Omental fat pad (tissue), 3 donors: ENCODE measurements at regions not wholly inside any gene's neighbourhood (a gene's known extent, or its start where the extent isn't known, plus 50 kb on each side); places are given as distances from the start of the nearest gene placed in this dataset.
A peak's percentile ranks its signal among the peaks of the same experiment; 100 is the strongest.

Experiments
- ATAC-seq: fragments of 150-250 bp; one replicate; pipeline ENCODE4 v1.9.1; 2016; ENCODE audit warnings: mild to moderate bottlenecking, moderate library complexity; ENCODE audit not compliant: low FRiP score
- DNase-seq: peaks from one replicate; pipeline ENCODE4 v3.0.0-alpha.2; 2019; ENCODE audit warnings: low spot score
- CTCF ChIP-seq, 3 donors: fragments of 450-650 bp; IDR thresholded peaks; one replicate each; pipeline ENCODE4 v1.5.1; 2016 to 2017; ENCODE audit warnings: antibody characterized with exemption in 3 of 3, mild to moderate bottlenecking in 3 of 3, moderate library complexity in 2 of 3

GRCh38 chr5:10860196-10860543 is 99.1 kb upstream of the DAP start:
- no peak for TF ChIP-seq CTCF (IDR thresholded peaks at IDR 0.05)
- no peak for DNase-seq
- ATAC-seq, result no peak

GRCh38 chr5:10859393-10860195 is 98.6 kb upstream of the DAP start:
- ATAC-seq (no peak), DNase-seq (no peak)
- no peak for TF ChIP-seq CTCF (IDR thresholded peaks at IDR 0.05)

- no peak for DNase-seq
- ATAC-seq, result no peak
- TF ChIP-seq CTCF (IDR thresholded peaks at IDR 0.05), result no peak
These were observed 97.9 kb upstream of the DAP start for GRCh38 chr5:10858945-10859344.

GRCh38 chr5:10858307-10858706 is 97.3 kb upstream of the DAP start:
- ATAC-seq (no peak), DNase-seq (no peak)
- no peak for TF ChIP-seq CTCF (IDR thresholded peaks at IDR 0.05)

GRCh38 chr5:10857338-10857733 is 96.3 kb upstream of the DAP start:
- ATAC-seq, result no peak
- no peak for TF ChIP-seq CTCF (IDR thresholded peaks at IDR 0.05)
- no peak for DNase-seq

- DNase-seq, result peak; percentile 33
- TF ChIP-seq CTCF (IDR thresholded peaks at IDR 0.05), result peak in 1 of 3 donors; percentile 41
- ATAC-seq, result no peak
These were observed 95.8 kb upstream of the DAP start for GRCh38 chr5:10856683-10857337.

GRCh38 chr5:10856071-10856470 is 95.0 kb upstream of the DAP start:
- no peak for TF ChIP-seq CTCF (IDR thresholded peaks at IDR 0.05)
- no peak for DNase-seq

More at GRCh38 chr5:10856071-10856470, 95.0 kb upstream of the DAP start:
- ATAC-seq, result no peak
